ENCODE measurements at regions not wholly inside any gene's neighbourhood (a gene's known extent, or its start where the extent isn't known, plus 50 kb on each side); places are given as distances from the start of the nearest gene placed in this dataset. TPM values are rescaled to one million over a fixed set of nuclear protein-coding genes. Genes with fewer than 3 reads are reported as not detected.
"Not testable (repeated sequence)": the region's sequence is repeated elsewhere in the genome, so short reads cannot be mapped to it uniquely, and the experiment has no call there.

GRCh38 chr5:87211676-87212075 lies 56.0 kb upstream of the RASA1 start:
- no peaks in the 10 kb centered on the region for H3K27me3 ChIP-seq
- H3K9ac ChIP-seq (ENCODE audit: low read depth in 2 of 2, low read length in 2 of 2), result no peak overlapping the region
- intact Hi-C loops (cut with DNase I), result no loop called here
- no peak overlapping the region for H3K27ac ChIP-seq
- no peaks in the 10 kb centered on the region for H3K36me3 ChIP-seq
- no peaks in the 10 kb centered on the region for H3K9me3 ChIP-seq
- H3K4me1 ChIP-seq, result no peaks in the 10 kb centered on the region
- no peak for TF ChIP-seq CTCF (IDR thresholded peaks at IDR 0.05)
- H3K4me3 ChIP-seq, result no peak overlapping the region
- DNase-seq, result no peak

GRCh38 chr5:87212183-87212582 lies 55.5 kb upstream of the RASA1 start:
- H3K9me3 ChIP-seq; H3K4me1 ChIP-seq; DNase-seq; H3K9ac ChIP-seq (ENCODE audit: low read depth in 2 of 2, low read length in 2 of 2); H3K36me3 ChIP-seq; intact Hi-C loops (cut with DNase I); H3K27ac ChIP-seq; H3K4me3 ChIP-seq; H3K27me3 ChIP-seq: not testable (repeated sequence)

- DNase-seq, result peak; percentile 18
- H3K27me3 ChIP-seq; H3K9ac ChIP-seq (ENCODE audit: low read depth in 2 of 2, low read length in 2 of 2); H3K36me3 ChIP-seq; H3K9me3 ChIP-seq; H3K4me1 ChIP-seq; H3K27ac ChIP-seq; intact Hi-C loops (cut with DNase I); H3K4me3 ChIP-seq: not testable (repeated sequence)
Measured at GRCh38 chr5:87217480-87217879, 50.2 kb upstream of the RASA1 start.

Small RNA genes lying in the stretch of these regions (microRNA-seq; reads per million reads assigned to microRNA genes)
- gene MIR4280, result not detected
